ENCODE measurements at regions not wholly inside any gene's neighbourhood (a gene's known extent, or its start where the extent isn't known, plus 50 kb on each side); places are given as distances from the start of the nearest gene placed in this dataset.

DNA sequence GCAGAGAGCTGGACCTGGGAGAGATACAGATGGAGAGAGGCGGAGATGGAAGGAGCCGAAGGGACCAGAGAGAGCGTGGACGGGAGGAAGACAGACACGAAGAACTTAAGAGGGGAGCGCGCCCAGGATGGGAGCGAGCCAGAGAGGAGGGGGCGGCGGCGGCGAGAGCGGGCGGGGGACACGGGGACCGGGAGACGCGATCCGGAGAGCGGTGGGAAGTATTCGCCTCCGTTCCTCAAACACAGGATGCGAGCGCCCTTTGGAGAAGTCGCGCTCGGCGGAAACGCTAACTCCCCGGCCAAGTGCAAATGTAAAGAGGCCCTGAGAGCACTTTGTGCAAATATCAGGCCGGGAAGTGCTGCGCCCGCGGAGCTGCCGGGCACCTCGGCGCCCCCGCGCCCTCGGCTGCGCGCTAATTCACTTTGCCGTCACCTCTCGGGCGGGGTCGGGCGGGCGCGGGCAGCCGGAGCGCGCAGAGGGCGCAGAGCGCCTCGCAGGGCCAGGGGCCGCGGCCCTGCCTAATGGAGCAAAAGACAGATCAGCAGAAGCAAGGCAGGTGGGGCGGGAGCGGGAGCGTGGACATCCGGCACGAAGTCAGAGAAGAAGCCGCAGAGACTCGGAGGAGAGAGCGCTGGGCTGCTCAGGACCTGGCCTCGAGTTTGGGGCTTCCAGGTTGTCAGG lies 281.2 kb downstream of the RRAGC start:
- TF ChIP-seq POU2F2 (IDR thresholded peaks at IDR 0.05; ENCODE audit: low read depth, low read length) = no peak
- no peak for DNase-seq (ENCODE audit: insufficient read length, low spot score)
- no peak for FAIRE-seq

DNA sequence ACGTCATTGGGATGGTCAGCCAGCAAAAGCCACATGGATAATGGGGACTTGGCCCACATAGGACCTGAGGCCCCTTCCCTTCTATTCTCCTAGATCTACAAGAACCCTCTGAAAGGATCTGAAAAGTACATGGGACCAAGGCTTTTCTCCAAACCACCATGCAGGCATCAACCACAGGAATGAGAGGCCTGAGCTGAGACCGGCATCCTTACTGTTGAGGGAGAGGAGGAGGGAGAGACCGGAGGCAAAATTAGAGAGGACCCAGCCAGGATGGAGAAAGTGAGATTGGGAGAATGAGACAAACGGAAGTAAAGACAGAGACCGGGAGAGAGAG lies 281.7 kb downstream of the RRAGC start:
- DNase-seq (ENCODE audit: insufficient read length, low spot score) (no peak), FAIRE-seq (no peak)
- TF ChIP-seq PAX5 (IDR thresholded peaks at IDR 0.05; ENCODE audit: insufficient read depth, low read length, severe bottlenecking) (no peak), POLR2A (IDR thresholded peaks at IDR 0.05; ENCODE audit: low read depth, low read length) (no peak), POU2F2 (IDR thresholded peaks at IDR 0.05; ENCODE audit: low read depth, low read length) (no peak), SPI1 (IDR thresholded peaks at IDR 0.05; ENCODE audit: low read depth, low read length) (no peak)

DNA sequence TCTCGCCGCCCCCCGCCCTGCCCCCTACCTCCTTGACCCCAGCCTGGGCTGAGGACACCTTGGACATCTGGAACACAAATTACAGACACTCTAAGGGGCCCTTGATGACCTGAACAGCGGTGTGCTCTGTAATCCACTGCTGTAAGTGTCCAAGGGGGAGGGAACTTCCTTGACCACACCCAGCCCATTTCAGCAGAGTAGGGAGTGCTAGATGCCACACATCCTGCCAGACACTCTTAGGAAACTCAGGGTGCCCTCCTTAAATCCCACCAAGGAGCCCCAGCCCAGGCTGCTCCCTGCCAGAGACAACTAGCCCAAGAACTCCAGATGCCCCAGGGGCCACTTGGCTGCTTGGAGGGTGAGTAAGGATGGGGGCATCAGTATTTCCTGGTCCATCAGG lies 282.2 kb downstream of the RRAGC start:
- FAIRE-seq (no peak), DNase-seq (ENCODE audit: insufficient read length, low spot score) (no peak)
- no peak for TF ChIP-seq POLR2AphosphoS5 (IDR thresholded peaks at IDR 0.05; ENCODE audit: low read depth, low read length)
- no peak for TF ChIP-seq POU2F2 (IDR thresholded peaks at IDR 0.05; ENCODE audit: low read depth, low read length)
- TF ChIP-seq POLR2A (IDR thresholded peaks at IDR 0.05; ENCODE audit: low read depth, low read length) = no peak
- no peak for TF ChIP-seq SPI1 (IDR thresholded peaks at IDR 0.05; ENCODE audit: low read depth, low read length)
- TF ChIP-seq TAF1 (IDR thresholded peaks at IDR 0.05; ENCODE audit: low read depth, low read length) = no peak
- no peak for TF ChIP-seq PAX5 (IDR thresholded peaks at IDR 0.05; ENCODE audit: insufficient read depth, low read length, severe bottlenecking)

DNA sequence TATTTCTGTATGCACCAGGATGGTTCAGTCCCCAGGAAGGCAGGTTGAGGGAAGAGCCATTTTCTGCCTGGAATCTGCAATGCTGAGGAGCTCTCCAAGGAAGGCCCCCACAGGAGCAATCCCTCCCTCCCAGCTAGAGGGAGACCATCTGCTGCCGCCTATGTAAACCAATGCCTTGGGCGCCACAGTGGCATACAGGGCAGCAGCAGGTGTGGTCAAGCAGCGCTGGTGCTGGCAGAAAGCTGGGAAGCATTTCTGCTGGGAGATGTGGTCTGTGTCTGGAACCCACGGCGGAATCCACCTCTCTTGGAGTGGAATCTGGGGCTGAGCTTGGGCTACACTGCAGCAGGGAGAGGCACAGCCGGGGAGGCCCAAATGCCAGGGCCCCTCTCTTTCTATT lies 283.3 kb downstream of the RRAGC start:
- TF ChIP-seq POLR2AphosphoS5 (IDR thresholded peaks at IDR 0.05; ENCODE audit: low read depth, low read length) (no peak), PAX5 (IDR thresholded peaks at IDR 0.05; ENCODE audit: insufficient read depth, low read length, severe bottlenecking) (no peak), SPI1 (IDR thresholded peaks at IDR 0.05; ENCODE audit: low read depth, low read length) (no peak), POLR2A (IDR thresholded peaks at IDR 0.05; ENCODE audit: low read depth, low read length) (no peak)
- no peak for DNase-seq (ENCODE audit: insufficient read length, low spot score)
- FAIRE-seq = no peak

DNA sequence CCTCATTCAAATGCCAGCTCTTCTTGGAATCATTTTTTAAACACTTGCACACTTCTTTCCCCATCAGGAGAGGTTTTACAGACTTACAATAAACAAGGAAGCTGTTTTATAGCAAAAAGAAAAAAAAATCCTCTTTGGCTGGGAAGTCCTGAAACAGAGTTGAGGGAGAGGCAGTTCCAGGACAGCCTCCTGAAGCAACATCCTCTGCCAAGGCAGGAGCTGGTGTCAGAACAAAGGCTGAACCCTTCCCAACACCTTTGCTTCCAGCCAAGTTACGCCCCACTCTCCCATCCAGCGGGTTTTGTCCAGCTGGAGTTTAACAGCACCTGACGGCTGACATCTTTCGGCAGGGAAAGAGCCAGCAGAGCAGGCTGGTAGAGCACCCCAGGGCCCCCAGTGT lies 287.8 kb downstream of the RRAGC start:
- TF ChIP-seq POU2F2 (IDR thresholded peaks at IDR 0.05; ENCODE audit: low read depth, low read length) (no peak), POLR2AphosphoS5 (IDR thresholded peaks at IDR 0.05; ENCODE audit: low read depth, low read length) (no peak), SPI1 (IDR thresholded peaks at IDR 0.05; ENCODE audit: low read depth, low read length) (no peak), TAF1 (IDR thresholded peaks at IDR 0.05; ENCODE audit: low read depth, low read length) (no peak), PAX5 (IDR thresholded peaks at IDR 0.05; ENCODE audit: insufficient read depth, low read length, severe bottlenecking) (no peak), POLR2A (IDR thresholded peaks at IDR 0.05; ENCODE audit: low read depth, low read length) (no peak)
- no peak for FAIRE-seq
- no peak for DNase-seq (ENCODE audit: insufficient read length, low spot score)

DNA sequence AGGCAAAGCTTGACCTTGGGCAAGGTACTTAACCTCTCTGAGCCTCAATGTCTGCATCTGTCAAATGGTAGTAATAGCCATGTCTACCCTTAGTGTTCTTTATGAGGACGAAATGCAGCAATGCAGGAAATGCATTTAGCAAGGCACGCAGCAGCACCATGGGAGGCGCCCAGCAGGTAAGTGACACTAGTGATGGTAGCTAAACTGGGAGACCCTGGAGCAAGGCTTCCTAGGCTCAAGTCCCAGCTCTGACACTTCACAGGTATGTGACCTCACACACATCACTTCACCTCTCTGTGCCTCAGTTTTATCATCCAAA lies 289.0 kb downstream of the RRAGC start:
- no peak for TF ChIP-seq POLR2A (IDR thresholded peaks at IDR 0.05; ENCODE audit: low read depth, low read length)
- no peak for TF ChIP-seq SPI1 (IDR thresholded peaks at IDR 0.05; ENCODE audit: low read depth, low read length)
- TF ChIP-seq PAX5 (IDR thresholded peaks at IDR 0.05; ENCODE audit: insufficient read depth, low read length, severe bottlenecking) = no peak
- no peak for TF ChIP-seq POLR2AphosphoS5 (IDR thresholded peaks at IDR 0.05; ENCODE audit: low read depth, low read length)
- no peak for TF ChIP-seq POU2F2 (IDR thresholded peaks at IDR 0.05; ENCODE audit: low read depth, low read length)
- TF ChIP-seq TAF1 (IDR thresholded peaks at IDR 0.05; ENCODE audit: low read depth, low read length) = no peak
- FAIRE-seq (no peak), DNase-seq (ENCODE audit: insufficient read length, low spot score) (no peak)

DNA sequence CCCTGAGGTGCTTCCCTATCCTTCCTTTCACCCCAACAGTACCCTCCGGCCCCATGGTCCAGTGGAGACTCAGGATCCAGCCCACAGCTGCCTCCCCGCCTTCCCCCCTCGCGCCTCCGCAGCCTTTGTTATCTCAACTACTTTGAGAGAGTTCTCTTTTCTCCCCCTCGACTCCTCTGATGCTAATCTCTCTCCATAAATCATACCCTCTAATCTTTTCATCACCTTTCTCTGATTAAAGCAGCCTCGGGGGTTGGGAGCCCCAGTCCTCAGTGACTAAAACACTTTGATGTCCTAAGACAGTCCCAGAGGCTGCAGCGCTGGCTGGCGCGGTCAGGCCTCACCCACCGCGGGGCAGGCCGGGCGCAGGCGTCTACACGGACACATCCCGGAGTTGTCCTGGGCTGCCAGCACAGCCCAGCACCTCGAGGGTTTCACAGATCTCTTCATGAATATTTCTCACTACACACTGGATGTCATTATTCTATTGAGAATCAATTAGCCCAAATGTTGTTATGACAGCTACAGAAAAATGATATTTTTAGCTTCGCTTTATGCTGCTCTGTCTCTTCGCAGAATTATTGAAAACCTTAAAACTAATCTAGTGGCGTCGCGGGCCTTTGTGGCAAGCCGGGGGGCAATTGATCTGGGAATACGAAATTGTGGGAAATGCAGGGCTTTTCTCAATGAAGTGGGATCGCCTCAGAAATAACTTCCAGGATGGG lies 289.5 kb downstream of the RRAGC start:
- FAIRE-seq = no peak
- no peak for DNase-seq (ENCODE audit: insufficient read length, low spot score)
- TF ChIP-seq POLR2A (IDR thresholded peaks at IDR 0.05; ENCODE audit: low read depth, low read length) (no peak), TAF1 (IDR thresholded peaks at IDR 0.05; ENCODE audit: low read depth, low read length) (no peak), PAX5 (IDR thresholded peaks at IDR 0.05; ENCODE audit: insufficient read depth, low read length, severe bottlenecking) (no peak), POLR2AphosphoS5 (IDR thresholded peaks at IDR 0.05; ENCODE audit: low read depth, low read length) (no peak), SPI1 (IDR thresholded peaks at IDR 0.05; ENCODE audit: low read depth, low read length) (no peak), POU2F2 (IDR thresholded peaks at IDR 0.05; ENCODE audit: low read depth, low read length) (no peak)

DNA sequence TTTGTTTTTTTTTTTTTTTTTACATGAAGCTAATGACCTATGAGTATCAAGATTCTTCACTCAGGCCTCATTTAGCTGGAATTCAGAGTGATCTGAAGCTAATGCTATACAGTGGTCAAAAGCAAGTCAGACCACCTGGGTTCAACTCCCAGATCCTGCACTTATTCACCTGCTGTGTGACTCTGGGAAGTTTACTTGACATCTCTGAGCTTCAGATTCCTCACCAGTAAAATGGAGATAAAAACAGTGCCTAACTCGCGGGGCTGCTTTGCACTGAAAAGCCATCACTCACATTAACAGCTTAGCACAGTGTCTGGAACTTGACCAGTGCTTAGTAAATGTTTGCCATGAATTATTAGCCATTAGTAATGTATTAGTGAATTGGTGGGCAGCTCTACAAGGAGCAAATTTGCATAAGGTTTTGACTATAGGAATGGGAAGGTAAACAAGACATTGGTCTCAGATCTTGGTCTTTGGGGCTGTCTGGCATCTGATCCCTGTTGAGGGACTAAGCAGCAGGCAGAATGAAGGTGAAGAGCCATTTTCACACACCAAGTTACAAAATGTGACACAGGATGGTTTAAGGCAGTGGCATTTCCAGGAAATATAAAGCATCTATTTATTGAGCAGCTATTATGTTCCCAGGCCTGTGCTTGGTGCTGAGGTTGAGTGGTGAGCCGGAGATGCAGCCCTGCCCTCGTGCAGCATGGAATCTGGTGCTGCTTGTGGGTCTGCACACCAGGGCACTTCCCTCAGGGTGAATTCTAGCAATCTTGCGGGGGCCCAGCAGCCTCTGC lies 291.3 kb downstream of the RRAGC start:
- FAIRE-seq = no peak

DNA sequence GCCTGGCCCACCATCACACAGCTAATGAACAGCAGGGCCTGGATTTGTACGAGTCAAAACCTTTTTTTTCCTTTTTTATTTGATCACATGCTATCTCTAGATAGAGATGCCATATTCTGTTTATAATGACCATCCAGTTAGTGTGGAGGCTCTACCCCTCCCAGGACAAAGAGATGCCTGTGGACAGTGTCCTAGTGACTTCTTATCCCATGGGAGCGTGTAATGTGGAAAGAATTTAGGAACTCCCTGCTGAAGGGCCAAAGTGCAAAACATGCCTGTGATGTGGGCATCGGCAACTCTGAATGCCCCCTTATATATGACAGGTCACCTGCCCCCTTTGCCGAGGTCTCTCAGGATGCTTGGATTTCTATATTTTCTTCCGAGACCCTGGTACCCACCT lies 292.2 kb downstream of the RRAGC start:
- FAIRE-seq (no peak), DNase-seq (ENCODE audit: insufficient read length, low spot score) (no peak)
- TF ChIP-seq PAX5 (IDR thresholded peaks at IDR 0.05; ENCODE audit: insufficient read depth, low read length, severe bottlenecking) = no peak
- no peak for TF ChIP-seq SPI1 (IDR thresholded peaks at IDR 0.05; ENCODE audit: low read depth, low read length)
- no peak for TF ChIP-seq POU2F2 (IDR thresholded peaks at IDR 0.05; ENCODE audit: low read depth, low read length)
- no peak for TF ChIP-seq POLR2A (IDR thresholded peaks at IDR 0.05; ENCODE audit: low read depth, low read length)
- no peak for TF ChIP-seq TAF1 (IDR thresholded peaks at IDR 0.05; ENCODE audit: low read depth, low read length)
- no peak for TF ChIP-seq POLR2AphosphoS5 (IDR thresholded peaks at IDR 0.05; ENCODE audit: low read depth, low read length)

More for the DNA sequence above, 291.3 kb downstream of the RRAGC start:
- no peak for TF ChIP-seq POU2F2 (IDR thresholded peaks at IDR 0.05; ENCODE audit: low read depth, low read length)
- no peak for TF ChIP-seq TAF1 (IDR thresholded peaks at IDR 0.05; ENCODE audit: low read depth, low read length)
- TF ChIP-seq PAX5 (IDR thresholded peaks at IDR 0.05; ENCODE audit: insufficient read depth, low read length, severe bottlenecking) = no peak
- no peak for TF ChIP-seq POLR2A (IDR thresholded peaks at IDR 0.05; ENCODE audit: low read depth, low read length)
- no peak for TF ChIP-seq POLR2AphosphoS5 (IDR thresholded peaks at IDR 0.05; ENCODE audit: low read depth, low read length)
- TF ChIP-seq SPI1 (IDR thresholded peaks at IDR 0.05; ENCODE audit: low read depth, low read length) = no peak
- DNase-seq (ENCODE audit: insufficient read length, low spot score) = no peak

Measured in GM12891 (cell line).